Smooth muscle cell (in vitro differentiated cells): ENCODE measurements at regions not wholly inside any gene's neighbourhood (a gene's known extent, or its start where the extent isn't known, plus 50 kb on each side); places are given as distances from the start of the nearest gene placed in this dataset.

Experiments
- DNase-seq: peaks from one replicate; lab custom pipeline; 2025; ENCODE audit not compliant: unreplicated experiment; lab: John Stamatoyannopoulos, UW
- H2AFZ ChIP-seq: fragments of 200-600 bp; sonication (generic); 2 replicates; pipeline ENCODE4 v1.6.0; 2016; ENCODE audit warnings: antibody characterized with exemption, low read depth, mild to moderate bottlenecking
- H3F3A ChIP-seq: fragments of 200-600 bp; sonication (generic); 2 replicates; pipeline ENCODE4 v1.6.0; 2017; ENCODE audit warnings: antibody characterized with exemption, low read depth
- H3K27ac ChIP-seq: fragments of 200-600 bp; sonication (generic); 2 replicates; pipeline ENCODE4 v1.5.1; 2016; ENCODE audit warnings: low read depth, mild to moderate bottlenecking
- H3K27me3 ChIP-seq: fragments of 200-600 bp; sonication (generic); 2 replicates; pipeline ENCODE4 v1.6.1; 2016; ENCODE audit warnings: low read depth, mild to moderate bottlenecking
- H3K36me3 ChIP-seq: fragments of 200-600 bp; sonication (generic); 2 replicates; pipeline ENCODE4 v1.5.1; 2016; ENCODE audit warnings: low read depth
- H3K4me1 ChIP-seq: fragments of 200-600 bp; sonication (generic); 2 replicates; pipeline ENCODE4 v1.5.1; 2016; ENCODE audit warnings: low read depth
- H3K4me2 ChIP-seq: fragments of 200-600 bp; sonication (generic); 2 replicates; pipeline ENCODE4 v1.6.0; 2016; ENCODE audit warnings: mild to moderate bottlenecking
- H3K4me3 ChIP-seq: fragments of 200-600 bp; sonication (generic); 2 replicates; pipeline ENCODE4 v1.5.1; 2016; ENCODE audit warnings: mild to moderate bottlenecking
- H3K79me2 ChIP-seq: fragments of 200-600 bp; sonication (generic); 2 replicates; pipeline ENCODE4 v1.6.0; 2016; ENCODE audit warnings: low read depth, mild to moderate bottlenecking
- H3K9ac ChIP-seq: fragments of 200-600 bp; sonication (generic); 2 replicates; pipeline ENCODE4 v1.6.0; 2016; ENCODE audit warnings: low read depth
- H3K9me3 ChIP-seq: fragments of 200-600 bp; sonication (generic); replicated peaks from 2 replicates; pipeline ENCODE4 v1.5.1; 2016; ENCODE audit warnings: low read depth
- H4K20me1 ChIP-seq: fragments of 200-600 bp; sonication (generic); 2 replicates; pipeline ENCODE4 v1.6.0; 2016; ENCODE audit warnings: low read depth
- CTCF ChIP-seq: fragments of 200-600 bp; sonication (generic); IDR thresholded peaks from 2 replicates; pipeline ENCODE4 v1.5.1; 2017; ENCODE audit warnings: borderline replicate concordance, mild to moderate bottlenecking, antibody characterized with exemption; ENCODE audit not compliant: insufficient read depth, poor library complexity, severe bottlenecking
- WGBS: methylation state at CpG from one replicate; pipeline ENCODE4 v1.1.7; 2016; ENCODE audit warnings: low lambda C conversion rate; 5-methylcytosine and 5-hydroxymethylcytosine counted together

- WGBS, result 73% methylated on average over 1 of the region's 1 CpG
- no peak for TF ChIP-seq CTCF
Observed at GRCh38 chr20:22027423-22027822, 322.0 kb downstream of the PAX1 start.

GRCh38 chr20:22020201-22020600, 314.7 kb downstream of the PAX1 start:
- Histone ChIP-seq H3F3A (no peaks in the 10 kb centered on the region), H3K27me3 (no peaks in the 10 kb centered on the region), H3K4me2 (no peak overlapping the region), H3K4me3 (no peak overlapping the region), H3K4me1 (no peaks in the 10 kb centered on the region), H3K79me2 (no peaks in the 10 kb centered on the region), H3K9me3 (no peaks in the 10 kb centered on the region), H4K20me1 (no peaks in the 10 kb centered on the region), H3K27ac (no peak overlapping the region), H3K9ac (no peak overlapping the region), H2AFZ (no peak overlapping the region), H3K36me3 (no peaks in the 10 kb centered on the region)
- no peak for TF ChIP-seq CTCF
- DNase-seq, result no peak
- 88% methylated on average over 4 of the region's 4 CpGs for WGBS

More at GRCh38 chr20:22027423-22027822, 322.0 kb downstream of the PAX1 start:
- Histone ChIP-seq H3K4me1 (no peaks in the 10 kb centered on the region), H3K27ac (no peak overlapping the region), H3K4me2 (no peak overlapping the region), H3F3A (no peaks in the 10 kb centered on the region), H3K9ac (no peak overlapping the region), H3K79me2 (no peaks in the 10 kb centered on the region), H4K20me1 (no peaks in the 10 kb centered on the region), H3K36me3 (no peaks in the 10 kb centered on the region), H2AFZ (no peak overlapping the region), H3K27me3 (no peaks in the 10 kb centered on the region), H3K9me3 (no peaks in the 10 kb centered on the region), H3K4me3 (no peak overlapping the region)
- no peak for DNase-seq

GRCh38 chr20:22008456-22008855, 303.0 kb downstream of the PAX1 start:
- Histone ChIP-seq H3K36me3 (no peaks in the 10 kb centered on the region), H3K4me3 (no peak overlapping the region), H3K27ac (no peak overlapping the region), H3K4me2 (no peak overlapping the region), H2AFZ (no peak overlapping the region), H3K9me3 (no peaks in the 10 kb centered on the region), H3K27me3 (no peaks in the 10 kb centered on the region), H3K4me1 (no peaks in the 10 kb centered on the region), H4K20me1 (no peaks in the 10 kb centered on the region), H3K9ac (no peak overlapping the region), H3F3A (no peaks in the 10 kb centered on the region), H3K79me2 (no peaks in the 10 kb centered on the region)
- TF ChIP-seq CTCF, result no peak
- 82% methylated on average over 3 of the region's 3 CpGs for WGBS
- DNase-seq, result no peak

GRCh38 chr20:22006306-22006705, 300.8 kb downstream of the PAX1 start:
- Histone ChIP-seq H3K27ac (no peak overlapping the region), H3K9me3 (no peaks in the 10 kb centered on the region)
- TF ChIP-seq CTCF, result no peak

More at GRCh38 chr20:22006306-22006705, 300.8 kb downstream of the PAX1 start:
- no peak for DNase-seq
- no peak overlapping the region for H3K4me3 ChIP-seq
- no peaks in the 10 kb centered on the region for H3K4me1 ChIP-seq
- no peak overlapping the region for H2AFZ ChIP-seq
- H3K4me2 ChIP-seq, result no peak overlapping the region
- H3K27me3 ChIP-seq, result no peaks in the 10 kb centered on the region
- no peaks in the 10 kb centered on the region for H3F3A ChIP-seq
- no peaks in the 10 kb centered on the region for H4K20me1 ChIP-seq
- H3K9ac ChIP-seq, result no peak overlapping the region
- H3K36me3 ChIP-seq, result no peaks in the 10 kb centered on the region
- H3K79me2 ChIP-seq, result no peaks in the 10 kb centered on the region
